ENCODE measurements at regions not wholly inside any gene's neighbourhood (a gene's known extent, or its start where the extent isn't known, plus 50 kb on each side); places are given as distances from the start of the nearest gene placed in this dataset.
"Not testable (repeated sequence)": the region's sequence is repeated elsewhere in the genome, so short reads cannot be mapped to it uniquely, and the experiment has no call there.

DNA sequence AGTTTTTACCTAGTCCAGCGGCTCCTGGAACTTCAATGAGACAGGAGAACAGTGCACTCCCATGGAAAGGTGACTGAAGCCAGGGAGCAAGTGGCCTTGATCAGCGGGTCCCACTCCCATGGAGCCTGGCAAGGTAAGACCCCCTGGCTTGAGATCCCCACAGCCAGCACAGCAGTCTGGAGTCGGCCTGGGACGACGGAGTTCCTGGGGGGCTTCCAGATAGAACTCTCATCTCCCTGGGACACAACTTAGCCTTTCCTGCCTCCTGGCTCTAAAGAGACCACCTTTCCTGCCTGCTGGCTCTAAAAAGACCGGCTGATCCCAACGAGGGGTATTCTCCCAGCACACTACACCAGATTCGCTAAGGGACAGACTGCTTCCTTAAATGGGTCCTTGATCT is 1279.0 kb upstream of the GOT2 start:
- DNase-seq (ENCODE audit: low read depth): no peak

DNA sequence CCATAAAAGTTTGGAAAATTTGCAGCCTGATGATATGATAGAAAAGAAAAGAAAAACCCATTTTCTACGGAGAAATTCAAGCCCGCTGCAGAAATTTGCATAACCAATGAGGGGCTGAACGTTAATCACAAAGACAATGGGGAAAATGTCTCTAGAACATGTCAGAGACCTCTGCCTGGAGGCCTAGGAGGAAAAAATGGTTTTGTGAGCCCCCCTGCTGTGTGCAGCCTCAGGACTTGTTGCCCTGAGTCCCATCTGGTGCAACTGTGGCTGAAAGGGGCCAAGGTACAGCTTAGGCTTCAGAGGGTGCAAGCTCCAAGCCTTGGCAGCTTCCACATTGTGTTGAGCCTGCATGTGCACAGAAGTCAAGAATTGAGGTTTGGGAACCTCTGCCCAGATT is 1267.4 kb upstream of the GOT2 start:
- no peak for DNase-seq (ENCODE audit: low read depth)

GRCh38 chr16:59997706-59998105 is 1263.6 kb upstream of the GOT2 start:
- DNase-seq (ENCODE audit: low read depth): no peak

DNA sequence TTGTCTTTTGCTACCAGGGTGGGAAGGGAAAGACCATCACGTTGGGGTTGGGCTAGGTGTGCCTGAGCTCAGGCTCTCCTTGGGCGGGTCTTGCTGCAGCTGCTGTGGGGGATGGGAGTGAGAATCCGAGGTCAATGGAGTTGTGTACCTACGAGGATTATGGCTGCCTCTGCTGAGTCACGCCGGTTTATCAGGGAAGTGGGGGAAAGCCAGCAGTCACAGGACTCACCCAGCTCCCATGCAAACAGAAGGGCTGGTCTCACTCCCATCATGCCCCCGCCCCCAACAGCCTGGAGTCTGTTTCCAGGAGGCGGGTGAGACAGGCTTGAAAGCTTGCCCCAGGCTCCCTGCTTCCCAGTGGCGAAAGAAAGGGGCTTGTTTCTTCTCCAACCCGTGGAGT is 1259.0 kb upstream of the GOT2 start:
- no peak for DNase-seq (ENCODE audit: low read depth)

GRCh38 chr16:59991171-59991570 is 1257.1 kb upstream of the GOT2 start:
- no peak for DNase-seq (ENCODE audit: low read depth)

DNA sequence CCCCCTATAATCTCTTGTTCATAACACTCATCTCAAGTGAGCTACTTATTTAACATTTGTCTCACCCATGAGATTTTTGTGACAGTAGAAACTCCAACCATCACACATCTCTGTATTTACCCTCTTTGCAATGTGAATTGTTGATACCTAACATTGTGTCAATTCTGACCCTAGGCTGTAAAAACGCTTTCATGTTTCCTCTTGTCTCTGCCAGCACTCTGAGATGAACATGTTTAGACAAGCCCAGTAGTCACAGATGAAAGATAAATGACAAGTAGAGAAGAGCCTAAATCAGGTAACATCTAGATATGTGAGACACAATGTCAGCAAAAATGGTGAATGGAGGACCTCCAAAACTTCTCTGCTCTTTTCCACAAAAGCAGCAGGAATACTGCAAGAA is 1254.5 kb upstream of the GOT2 start:
- DNase-seq (ENCODE audit: low read depth): no peak

GRCh38 chr16:59975953-59976352 is 1241.8 kb upstream of the GOT2 start:
- DNase-seq (ENCODE audit: low read depth): no peak

DNA sequence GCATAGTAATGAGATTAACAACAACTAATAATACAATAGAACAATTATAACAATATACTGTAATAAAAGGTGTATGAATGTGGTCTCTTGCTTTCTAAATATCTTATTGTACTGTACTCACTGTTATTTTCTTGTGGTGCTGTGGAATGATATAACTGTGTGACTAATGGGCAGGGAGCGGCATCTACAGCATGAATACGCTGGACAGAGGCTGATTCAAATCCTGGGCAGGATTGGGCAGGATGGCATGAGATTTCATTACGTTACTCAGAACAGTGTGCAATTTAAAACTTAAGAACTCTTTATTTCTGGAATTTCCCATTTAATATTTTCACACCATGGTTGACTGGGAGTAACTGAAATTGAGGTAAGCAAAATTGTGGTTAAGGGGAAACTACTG is 1239.8 kb upstream of the GOT2 start:
- DNase-seq (ENCODE audit: low read depth): no peak

DNA sequence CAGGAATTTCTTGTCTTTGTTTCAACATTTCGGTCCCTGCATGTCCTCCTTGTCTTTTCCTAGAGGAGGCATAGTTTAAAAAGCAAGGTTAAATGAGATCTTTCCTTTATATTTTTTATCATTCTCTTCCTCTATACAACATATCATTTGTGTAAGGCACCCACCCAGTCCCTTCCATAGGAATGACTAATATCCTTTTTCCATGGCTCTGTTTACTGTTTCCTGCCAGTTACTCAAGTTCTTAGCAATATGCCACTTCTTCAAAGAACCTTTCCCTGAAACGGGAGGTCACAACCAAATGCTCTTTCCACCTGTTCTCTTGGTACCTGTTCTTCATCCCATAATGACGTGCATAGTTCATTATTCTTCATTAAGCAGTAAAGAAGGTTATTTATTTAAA is 1237.1 kb upstream of the GOT2 start:
- no peak for DNase-seq (ENCODE audit: low read depth)

DNA sequence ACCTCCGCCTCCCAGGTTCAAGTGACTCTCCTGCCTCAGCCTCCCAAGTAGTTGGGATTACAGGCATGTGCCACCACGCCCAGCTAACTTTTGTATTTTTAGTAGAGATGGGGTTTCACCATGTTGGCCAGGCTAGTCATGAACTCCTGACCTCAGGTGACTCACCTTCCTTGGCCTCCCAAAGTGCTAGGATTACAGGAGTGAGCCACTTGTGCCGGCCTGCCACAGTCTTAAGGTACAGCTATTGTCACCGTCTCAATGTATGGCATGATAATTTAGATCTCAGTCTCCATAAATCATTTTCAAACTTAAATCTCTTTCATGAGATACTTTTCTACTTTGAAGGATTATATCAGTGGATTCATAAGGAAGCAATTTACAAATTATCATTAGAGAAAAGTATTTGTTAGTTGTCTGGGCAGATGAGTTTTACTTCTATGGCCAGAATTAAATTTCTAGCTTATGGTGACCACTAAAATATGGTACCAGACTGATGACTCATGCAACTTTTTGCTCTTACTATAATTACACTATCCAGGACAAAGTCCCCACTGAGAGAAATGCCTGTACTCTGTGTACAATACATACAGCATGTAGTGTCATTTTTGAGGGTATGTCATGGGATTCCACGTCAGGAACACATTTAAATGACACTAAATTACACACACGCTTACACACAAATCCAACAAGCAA is 1230.3 kb upstream of the GOT2 start:
- DNase-seq (ENCODE audit: low read depth): no peak

DNA sequence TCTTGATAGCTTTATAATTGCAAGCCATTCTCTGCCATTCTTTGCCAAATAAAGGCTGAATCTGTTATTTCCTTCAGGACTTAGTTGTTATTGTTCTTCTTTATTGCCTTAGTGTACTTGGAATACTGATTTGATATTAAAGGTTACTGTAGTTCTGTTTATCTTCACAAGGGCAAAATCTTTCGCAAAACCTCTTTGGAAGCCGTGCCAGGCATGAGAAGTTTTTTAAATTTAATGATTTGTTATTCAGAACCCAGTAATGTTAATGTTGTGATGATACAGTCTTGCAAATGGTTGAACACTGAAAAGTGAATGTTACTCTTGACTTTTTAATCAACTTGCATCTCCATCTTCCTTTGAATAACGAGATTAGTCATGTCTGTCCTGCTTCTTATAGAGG is 1225.2 kb upstream of the GOT2 start:
- DNase-seq (ENCODE audit: low read depth): no peak

GRCh38 chr16:59950431-59950830 is 1216.3 kb upstream of the GOT2 start:
- DNase-seq (ENCODE audit: low read depth): no peak

DNA sequence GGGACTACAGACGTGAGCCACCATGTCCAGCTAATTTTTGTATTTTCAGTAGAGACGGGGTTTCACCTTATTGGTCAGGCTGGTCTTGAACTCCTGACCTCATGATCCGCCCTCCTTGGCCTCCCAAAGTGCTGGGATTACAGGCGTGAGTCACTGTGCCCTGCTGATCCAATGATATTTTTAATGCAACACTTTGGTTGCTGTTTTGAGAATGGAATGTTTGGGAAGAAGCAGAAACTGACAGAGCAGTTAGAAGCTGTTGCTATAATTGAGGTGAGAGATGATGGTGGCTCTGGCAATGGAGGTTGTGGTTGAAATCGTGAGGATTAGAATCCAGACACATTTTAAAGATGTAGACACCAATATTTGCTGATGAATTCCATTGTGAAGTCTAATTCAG is 1209.9 kb upstream of the GOT2 start:
- DNase-seq (ENCODE audit: low read depth): not testable (repeated sequence)

GRCh38 chr16:59941594-59941993 is 1207.5 kb upstream of the GOT2 start:
- DNase-seq (ENCODE audit: low read depth): no peak

DNA sequence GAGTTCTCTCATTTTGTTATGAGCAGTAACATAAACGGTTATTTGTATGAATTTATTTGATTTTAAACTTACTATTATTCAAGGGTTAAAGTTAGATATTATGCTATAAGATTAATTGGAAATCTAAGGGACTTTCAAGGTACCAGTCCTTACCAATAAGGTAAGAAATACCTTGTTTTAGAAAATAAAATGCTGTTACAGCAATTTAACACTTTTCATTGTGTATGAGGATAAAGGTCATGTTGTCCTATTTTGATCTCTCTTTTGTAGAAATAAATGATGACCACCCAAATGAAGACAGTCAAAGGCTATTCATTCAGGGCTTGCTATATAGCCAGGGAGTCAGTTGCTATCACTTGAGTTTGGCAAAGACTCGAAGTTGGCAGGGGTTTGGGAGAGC is 1185.9 kb upstream of the GOT2 start:
- no peak for DNase-seq (ENCODE audit: low read depth)

GRCh38 chr16:59913666-59914065 is 1179.5 kb upstream of the GOT2 start:
- DNase-seq (ENCODE audit: low read depth): no peak

DNA sequence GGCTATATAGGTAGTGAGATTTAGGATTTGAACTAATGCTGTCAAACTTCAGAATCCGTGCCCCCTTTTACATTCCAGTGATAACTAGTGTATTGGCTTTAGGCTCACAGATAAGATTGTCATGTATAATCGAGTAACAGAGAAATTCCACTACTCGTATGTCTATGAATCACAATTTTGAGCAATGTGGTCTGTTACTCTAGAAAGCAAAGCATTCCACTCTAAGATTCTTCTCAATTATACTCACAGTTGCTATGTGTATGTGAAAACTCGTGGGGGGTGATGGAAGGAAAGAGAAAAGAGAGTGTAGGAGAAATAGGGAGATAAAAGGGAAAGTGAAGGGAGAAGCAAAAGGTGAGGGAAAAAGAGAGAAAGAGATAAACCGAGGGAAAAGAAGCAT is 1175.1 kb upstream of the GOT2 start:
- DNase-seq (ENCODE audit: low read depth): no peak

- DNase-seq (ENCODE audit: low read depth): no peak
Observed at GRCh38 chr16:59907611-59908010, 1173.5 kb upstream of the GOT2 start.

GRCh38 chr16:59905606-59906005 is 1171.5 kb upstream of the GOT2 start:
- DNase-seq (ENCODE audit: low read depth): no peak

DNA sequence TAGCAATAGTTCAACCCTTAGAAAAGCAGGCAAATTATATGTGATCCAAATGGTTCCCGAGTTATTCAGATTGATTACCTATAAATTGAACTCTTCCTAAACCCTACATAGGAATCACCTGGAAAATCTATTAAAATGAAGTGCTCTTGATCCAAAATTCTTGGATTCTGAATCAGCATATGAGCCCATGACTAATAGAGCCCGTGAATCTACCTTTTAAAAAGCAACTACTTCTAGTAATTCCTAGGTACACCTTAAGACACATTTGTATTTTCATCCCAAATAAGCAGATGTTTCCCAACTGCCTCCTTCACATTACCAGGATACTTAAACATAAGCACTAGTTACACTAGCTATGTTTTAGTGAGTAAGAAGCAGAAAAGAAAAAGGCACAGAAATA is 1171.0 kb upstream of the GOT2 start:
- DNase-seq (ENCODE audit: low read depth): no peak

GRCh38 chr16:59899940-59900339 is 1165.8 kb upstream of the GOT2 start:
- no peak for DNase-seq (ENCODE audit: low read depth)

DNA sequence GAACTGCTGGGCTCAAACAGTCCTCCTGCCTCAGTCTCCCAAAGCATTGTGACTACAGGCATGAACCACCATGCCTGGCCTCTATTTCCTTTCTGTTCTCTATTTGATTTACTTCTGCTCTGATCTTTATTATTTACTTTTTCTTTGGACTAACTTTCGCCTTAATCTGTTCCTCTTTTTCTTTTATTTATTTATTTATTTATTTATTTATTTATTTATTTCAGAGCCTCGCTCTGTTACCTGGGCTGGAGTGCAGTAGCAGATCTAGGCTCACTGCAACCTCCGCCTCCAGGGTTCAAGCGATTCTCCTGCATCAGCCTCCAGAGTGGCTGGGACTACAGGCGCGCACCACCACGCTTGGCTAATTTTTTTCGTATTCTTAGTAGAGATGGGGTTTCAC is 1158.3 kb upstream of the GOT2 start:
- no peak for DNase-seq (ENCODE audit: low read depth)

GRCh38 chr16:59887856-59888255 is 1153.7 kb upstream of the GOT2 start:
- DNase-seq (ENCODE audit: low read depth): no peak

- DNase-seq (ENCODE audit: low read depth): no peak
Observed at GRCh38 chr16:59886021-59886420, 1151.9 kb upstream of the GOT2 start.

GRCh38 chr16:59881376-59881775 is 1147.3 kb upstream of the GOT2 start:
- DNase-seq (ENCODE audit: low read depth): no peak

Data from activated T-cell treated with anti-CD3 and anti-CD28 coated beads for 48 hours (primary cell).